Liver (tissue), 8 donors: ENCODE measurements at regions not wholly inside any gene's neighbourhood (a gene's known extent, or its start where the extent isn't known, plus 50 kb on each side); places are given as distances from the start of the nearest gene placed in this dataset.

ENCODE experiments used
- DNase-seq: peaks from one replicate; pipeline ENCODE4 v3.0.0-alpha.2; 2017; ENCODE audit warnings: low spot score
- H3K27ac ChIP-seq, 2 donors: one replicate each; pipeline ENCODE4 v1.7.0; 2013; ENCODE audit warnings: inconsistent platforms in 2 of 2, low read length in 2 of 2, control low read depth in 1 of 2, low read depth in 1 of 2, mild to moderate bottlenecking in 1 of 2
- H3K27me3 ChIP-seq, 4 donors: one replicate each; pipeline versions ENCODE4 v1.6.1 to v1.7.0; 2013; ENCODE audit warnings: low read length in 3 of 4, inconsistent platforms in 1 of 4, mild to moderate bottlenecking in 1 of 4, moderate library complexity in 1 of 4; ENCODE audit not compliant: control insufficient read depth in 4 of 4, insufficient read depth in 4 of 4
- H3K36me3 ChIP-seq, 4 donors: one replicate each; pipeline versions ENCODE4 v1.6.1 to v1.7.0; 2013; ENCODE audit warnings: low read length in 3 of 4, mild to moderate bottlenecking in 3 of 4, low read depth in 1 of 4, moderate library complexity in 1 of 4; ENCODE audit not compliant: control insufficient read depth in 4 of 4, insufficient read depth in 3 of 4
- H3K4me1 ChIP-seq, 4 donors: one replicate each; pipeline versions ENCODE4 v1.6.1 to v1.7.0; 2013; ENCODE audit warnings: low read length in 3 of 4, mild to moderate bottlenecking in 3 of 4, moderate library complexity in 1 of 4; ENCODE audit not compliant: control insufficient read depth in 4 of 4, insufficient read depth in 4 of 4
- H3K4me3 ChIP-seq, 3 donors: one replicate each; pipeline versions ENCODE4 v1.6.1 to v1.7.0; 2013; ENCODE audit warnings: low read length in 3 of 3, control low read depth in 1 of 3, low read depth in 1 of 3, mild to moderate bottlenecking in 1 of 3
- H3K9ac ChIP-seq, 2 donors: one replicate each; pipeline ENCODE4 v1.7.0; 2013; ENCODE audit warnings: low read length in 2 of 2, mild to moderate bottlenecking in 2 of 2, moderate library complexity in 2 of 2, control low read depth in 1 of 2, low read depth in 1 of 2
- H3K9me3 ChIP-seq, 4 donors: one replicate each; pipeline versions ENCODE4 v1.6.1 to v1.7.0; 2013; ENCODE audit warnings: low read length in 3 of 4; ENCODE audit not compliant: control insufficient read depth in 4 of 4
- EGR1 ChIP-seq, 2 donors: IDR thresholded peaks; 2 replicates each; pipeline ENCODE4 v1.6.1; 2016 to 2018; ENCODE audit warnings: antibody characterized with exemption in 2 of 2, low read depth in 2 of 2
- FOXA1 ChIP-seq: IDR thresholded peaks from 2 replicates; pipeline ENCODE4 v1.6.1; 2016; ENCODE audit warnings: antibody characterized with exemption
- FOXA2 ChIP-seq: IDR thresholded peaks from 2 replicates; pipeline ENCODE4 v1.6.1; 2016; ENCODE audit warnings: antibody characterized with exemption
- GABPA ChIP-seq, 2 donors: IDR thresholded peaks in 1 of 2; conservative IDR thresholded peaks in 1 of 2; 2 replicates each; pipeline ENCODE4 v1.6.1; 2016; ENCODE audit warnings: antibody characterized with exemption in 2 of 2, mild to moderate bottlenecking in 1 of 2, moderate library complexity in 1 of 2
- HNF4A ChIP-seq, 2 donors: conservative IDR thresholded peaks; 2 replicates each; pipeline ENCODE4 v1.6.1; 2016; ENCODE audit warnings: antibody characterized with exemption in 2 of 2, mild to moderate bottlenecking in 2 of 2
- JUND ChIP-seq, 2 donors: IDR thresholded peaks; 2 replicates each; pipeline ENCODE4 v1.6.1; 2016; ENCODE audit warnings: antibody characterized with exemption in 2 of 2
- NR2F2 ChIP-seq: IDR thresholded peaks from 2 replicates; pipeline ENCODE4 v1.6.1; 2016; ENCODE audit warnings: antibody characterized with exemption
- RAD21 ChIP-seq, 2 donors: IDR thresholded peaks; 2 replicates each; pipeline ENCODE4 v1.6.1; 2016; ENCODE audit warnings: antibody characterized with exemption in 2 of 2, mild to moderate bottlenecking in 2 of 2
- RXRA ChIP-seq, 2 donors: IDR thresholded peaks; 2 replicates each; pipeline ENCODE4 v1.6.1; 2017 to 2018; ENCODE audit warnings: antibody characterized with exemption in 2 of 2, mild to moderate bottlenecking in 1 of 2
- SP1 ChIP-seq: IDR thresholded peaks from 2 replicates; pipeline ENCODE4 v1.6.1; 2018; ENCODE audit warnings: antibody characterized with exemption, mild to moderate bottlenecking
- YY1 ChIP-seq: IDR thresholded peaks from 2 replicates; pipeline ENCODE4 v1.6.1; 2016; ENCODE audit warnings: antibody characterized with exemption, mild to moderate bottlenecking
- WGBS: extraction: QIAGEN DNeasy Blood & Tissue Kit; methylation state at CpG from one replicate; pipeline ENCODE4 v1.1.7; 2013; 5-methylcytosine and 5-hydroxymethylcytosine counted together
- TF ChIP-seq, protein P1 (sequence below): fragments of 150-350 bp; IDR thresholded peaks from 2 replicates; pipeline ENCODE4 v1.5.1; 2017; ENCODE audit warnings: improper control_type of control experiment, low read depth, low read length; ENCODE audit not compliant: missing input control
- TF ChIP-seq, protein P2 (sequence below): IDR thresholded peaks from 2 replicates; pipeline ENCODE4 v1.6.1; 2016; ENCODE audit warnings: antibody characterized with exemption
- TF ChIP-seq, protein P3 (sequence below): IDR thresholded peaks from 2 replicates; pipeline ENCODE4 v1.6.1; 2016; ENCODE audit warnings: antibody characterized with exemption
- TF ChIP-seq, protein P4 (sequence below): IDR thresholded peaks from 2 replicates; pipeline ENCODE4 v1.6.1; 2016; ENCODE audit warnings: antibody characterized with exemption
- donor health status: healthy.
- donor health status: healthy.
- donor health status: healthy.
- donor health status: healthy.
- donor health status: healthy.

DNA sequence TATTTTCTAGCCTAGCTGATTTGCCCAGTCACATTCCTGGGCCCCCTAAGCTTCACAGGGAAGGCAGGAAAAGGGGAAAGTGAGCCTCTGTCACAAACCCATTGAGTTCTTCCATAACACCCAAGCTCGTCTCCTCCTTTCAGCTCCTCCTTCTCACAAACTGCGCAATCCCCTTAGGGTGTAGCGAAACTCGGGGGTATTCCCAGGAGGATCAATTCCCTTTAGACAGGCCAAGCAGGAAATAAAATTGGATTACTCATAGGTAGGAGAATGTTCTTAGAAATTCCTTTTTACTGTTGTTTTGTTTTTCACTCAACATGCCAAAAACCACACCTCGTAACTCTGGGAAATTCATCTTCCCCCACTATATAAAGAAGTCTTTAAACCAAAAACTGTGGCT lies 139.3 kb downstream of the IRS2 start:
- WGBS = 89% methylated on average over 5 of the region's 5 CpGs
- H3K36me3 ChIP-seq = no peaks in the 10 kb centered on the region
- no peak for TF ChIP-seq SP1
- TF ChIP-seq FOXA1 = no peak
- no peak for TF ChIP-seq GABPA (IDR thresholded peaks at IDR 0.05 in 1 of 2, conservative IDR thresholded peaks at IDR 0.05 in 1 of 2)
- TF ChIP-seq EGR1 (IDR thresholded peaks at IDR 0.05; ENCODE audit: low read depth in 2 of 2) = no peak
- no peak for TF ChIP-seq RAD21 (IDR thresholded peaks at IDR 0.05)
- no peak for TF ChIP-seq JUND (IDR thresholded peaks at IDR 0.05)
- no peak for TF ChIP-seq RXRA (IDR thresholded peaks at IDR 0.05)
- no peaks in the 10 kb centered on the region for H3K9me3 ChIP-seq
- DNase-seq = no peak
- no peak overlapping the region for H3K9ac ChIP-seq
- peaks cover 2 to 5% (median 5%) of the 10 kb centered on the region in 4 donors for H3K4me1 ChIP-seq
- no peak overlapping the region for H3K27ac ChIP-seq
- H3K27me3 ChIP-seq = no peaks in the 10 kb centered on the region
- no peak overlapping the region for H3K4me3 ChIP-seq

DNA sequence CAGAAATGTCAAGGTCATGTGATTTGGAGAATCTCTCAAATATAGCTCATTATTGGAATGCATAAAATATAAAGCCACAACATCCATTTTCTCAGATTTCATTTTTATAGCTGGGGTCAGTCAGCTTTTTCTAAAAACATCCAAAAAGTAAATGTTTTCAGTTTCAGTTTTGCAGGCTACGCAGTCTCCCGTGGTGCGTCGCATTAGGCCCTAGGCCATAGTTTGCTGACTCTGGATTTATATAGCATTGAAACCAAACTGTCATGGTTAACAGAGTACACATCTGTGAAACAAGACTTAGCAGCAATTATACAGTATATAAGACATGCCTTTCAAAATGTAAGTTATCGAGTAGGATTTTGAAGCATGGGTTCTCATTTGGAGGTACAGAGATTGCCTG lies 140.0 kb downstream of the IRS2 start:
- Histone ChIP-seq H3K9ac (no peak overlapping the region), H3K4me3 (no peak overlapping the region), H3K27me3 (no peaks in the 10 kb centered on the region), H3K36me3 (no peaks in the 10 kb centered on the region), H3K9me3 (peaks cover 0 to 4% (median 1%) of the 10 kb centered on the region in 4 donors), H3K4me1 (peaks cover 2 to 5% (median 5%) of the 10 kb centered on the region in 4 donors), H3K27ac (no peak overlapping the region)
- no peak for DNase-seq
- 94% methylated on average over 5 of the region's 5 CpGs for WGBS
- TF ChIP-seq, protein P1, sequence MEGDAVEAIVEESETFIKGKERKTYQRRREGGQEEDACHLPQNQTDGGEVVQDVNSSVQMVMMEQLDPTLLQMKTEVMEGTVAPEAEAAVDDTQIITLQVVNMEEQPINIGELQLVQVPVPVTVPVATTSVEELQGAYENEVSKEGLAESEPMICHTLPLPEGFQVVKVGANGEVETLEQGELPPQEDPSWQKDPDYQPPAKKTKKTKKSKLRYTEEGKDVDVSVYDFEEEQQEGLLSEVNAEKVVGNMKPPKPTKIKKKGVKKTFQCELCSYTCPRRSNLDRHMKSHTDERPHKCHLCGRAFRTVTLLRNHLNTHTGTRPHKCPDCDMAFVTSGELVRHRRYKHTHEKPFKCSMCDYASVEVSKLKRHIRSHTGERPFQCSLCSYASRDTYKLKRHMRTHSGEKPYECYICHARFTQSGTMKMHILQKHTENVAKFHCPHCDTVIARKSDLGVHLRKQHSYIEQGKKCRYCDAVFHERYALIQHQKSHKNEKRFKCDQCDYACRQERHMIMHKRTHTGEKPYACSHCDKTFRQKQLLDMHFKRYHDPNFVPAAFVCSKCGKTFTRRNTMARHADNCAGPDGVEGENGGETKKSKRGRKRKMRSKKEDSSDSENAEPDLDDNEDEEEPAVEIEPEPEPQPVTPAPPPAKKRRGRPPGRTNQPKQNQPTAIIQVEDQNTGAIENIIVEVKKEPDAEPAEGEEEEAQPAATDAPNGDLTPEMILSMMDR = no peak
- TF ChIP-seq, protein P2, sequence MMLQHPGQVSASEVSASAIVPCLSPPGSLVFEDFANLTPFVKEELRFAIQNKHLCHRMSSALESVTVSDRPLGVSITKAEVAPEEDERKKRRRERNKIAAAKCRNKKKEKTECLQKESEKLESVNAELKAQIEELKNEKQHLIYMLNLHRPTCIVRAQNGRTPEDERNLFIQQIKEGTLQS = no peak
- TF ChIP-seq, protein P3, sequence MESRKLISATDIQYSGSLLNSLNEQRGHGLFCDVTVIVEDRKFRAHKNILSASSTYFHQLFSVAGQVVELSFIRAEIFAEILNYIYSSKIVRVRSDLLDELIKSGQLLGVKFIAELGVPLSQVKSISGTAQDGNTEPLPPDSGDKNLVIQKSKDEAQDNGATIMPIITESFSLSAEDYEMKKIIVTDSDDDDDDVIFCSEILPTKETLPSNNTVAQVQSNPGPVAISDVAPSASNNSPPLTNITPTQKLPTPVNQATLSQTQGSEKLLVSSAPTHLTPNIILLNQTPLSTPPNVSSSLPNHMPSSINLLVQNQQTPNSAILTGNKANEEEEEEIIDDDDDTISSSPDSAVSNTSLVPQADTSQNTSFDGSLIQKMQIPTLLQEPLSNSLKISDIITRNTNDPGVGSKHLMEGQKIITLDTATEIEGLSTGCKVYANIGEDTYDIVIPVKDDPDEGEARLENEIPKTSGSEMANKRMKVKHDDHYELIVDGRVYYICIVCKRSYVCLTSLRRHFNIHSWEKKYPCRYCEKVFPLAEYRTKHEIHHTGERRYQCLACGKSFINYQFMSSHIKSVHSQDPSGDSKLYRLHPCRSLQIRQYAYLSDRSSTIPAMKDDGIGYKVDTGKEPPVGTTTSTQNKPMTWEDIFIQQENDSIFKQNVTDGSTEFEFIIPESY = no peak
- TF ChIP-seq EGR1 (IDR thresholded peaks at IDR 0.05; ENCODE audit: low read depth in 2 of 2) (no peak), HNF4A (conservative IDR thresholded peaks at IDR 0.05) (no peak), FOXA2 (no peak), NR2F2 (no peak), RXRA (IDR thresholded peaks at IDR 0.05) (no peak), SP1 (no peak), RAD21 (IDR thresholded peaks at IDR 0.05) (no peak), JUND (IDR thresholded peaks at IDR 0.05) (no peak)
- TF ChIP-seq, protein P4, sequence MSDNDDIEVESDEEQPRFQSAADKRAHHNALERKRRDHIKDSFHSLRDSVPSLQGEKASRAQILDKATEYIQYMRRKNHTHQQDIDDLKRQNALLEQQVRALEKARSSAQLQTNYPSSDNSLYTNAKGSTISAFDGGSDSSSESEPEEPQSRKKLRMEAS = no peak

DNA sequence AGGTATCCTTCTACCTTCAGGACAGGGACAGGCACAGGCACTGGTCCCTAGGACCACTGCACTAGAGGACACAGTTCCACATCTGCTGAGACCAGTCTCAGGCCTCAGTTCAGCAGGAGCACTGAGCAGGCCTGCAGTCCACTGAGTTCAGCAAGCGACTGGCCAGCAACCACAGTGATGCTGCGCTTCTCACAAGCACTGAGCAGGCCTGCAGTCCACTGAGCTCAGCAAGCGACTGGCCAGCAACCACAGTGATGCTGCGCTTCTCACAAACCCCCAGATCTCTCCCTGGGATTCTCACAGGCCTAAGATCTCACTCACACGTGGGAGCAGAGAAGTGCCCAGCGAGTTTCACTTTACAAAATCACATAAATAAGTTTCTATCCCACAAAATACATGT lies 140.6 kb downstream of the IRS2 start:
- no peaks in the 10 kb centered on the region for H3K36me3 ChIP-seq
- H3K9me3 ChIP-seq = peaks cover 2 to 9% (median 6%) of the 10 kb centered on the region in 4 donors
- 87% methylated on average over 6 of the region's 6 CpGs for WGBS
- H3K9ac ChIP-seq = no peak overlapping the region
- no peak overlapping the region for H3K27ac ChIP-seq
- no peak for TF ChIP-seq RXRA (IDR thresholded peaks at IDR 0.05)
- TF ChIP-seq, protein P4 = no peak
- TF ChIP-seq, protein P2 = no peak
- no peak for TF ChIP-seq SP1
- TF ChIP-seq YY1 = no peak
- TF ChIP-seq JUND (IDR thresholded peaks at IDR 0.05) = no peak
- no peak for TF ChIP-seq HNF4A (conservative IDR thresholded peaks at IDR 0.05)
- H3K4me3 ChIP-seq = no peak overlapping the region
- no peaks in the 10 kb centered on the region for H3K27me3 ChIP-seq
- peaks cover 2 to 5% (median 5%) of the 10 kb centered on the region in 4 donors for H3K4me1 ChIP-seq
- no peak for DNase-seq
